ENCODE measurements at regions not wholly inside any gene's neighbourhood (a gene's known extent, or its start where the extent isn't known, plus 50 kb on each side); places are given as distances from the start of the nearest gene placed in this dataset.

DNA sequence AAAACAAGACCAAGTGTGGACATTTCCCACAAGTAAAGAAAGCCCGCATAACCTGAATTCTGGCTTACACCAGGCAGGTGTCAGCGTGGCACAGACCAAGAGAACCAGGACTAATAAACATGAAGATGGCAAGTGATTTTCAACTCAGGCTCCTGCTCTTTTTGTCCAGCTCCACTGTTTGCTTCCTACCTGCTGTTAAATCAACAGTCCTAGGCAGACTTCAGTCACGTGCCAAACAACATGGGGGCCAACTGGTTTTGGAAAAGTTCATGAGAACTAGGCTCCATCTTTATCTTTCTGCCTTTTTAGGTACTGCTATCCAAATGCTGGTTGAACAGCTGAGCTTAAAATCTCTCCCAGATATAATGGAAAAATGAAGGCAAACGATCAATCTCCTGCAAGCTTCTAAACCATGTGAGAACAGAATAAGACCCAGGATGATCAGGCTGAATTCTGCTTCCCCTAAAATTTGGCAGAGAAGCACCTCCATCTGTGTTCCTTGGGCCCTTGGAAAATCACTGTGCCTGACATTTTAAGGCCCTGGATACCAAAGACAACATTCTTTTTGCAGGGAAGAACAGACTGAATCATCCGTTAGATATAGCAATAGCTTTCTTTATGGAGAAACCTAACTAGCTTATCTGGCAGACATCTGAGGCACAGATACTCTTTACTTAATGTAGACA lies 215.6 kb upstream of the USP15 start:
- Histone ChIP-seq H3K4me3 (replicated peaks; ENCODE audit: insufficient read depth, low read length) (no peak overlapping the region), H3K27me3 (ENCODE audit: insufficient read depth, poor library complexity, severe bottlenecking) (no peaks in the 10 kb centered on the region), H3K27ac (replicated peaks) (no peak overlapping the region)
- TF ChIP-seq, protein P1, sequence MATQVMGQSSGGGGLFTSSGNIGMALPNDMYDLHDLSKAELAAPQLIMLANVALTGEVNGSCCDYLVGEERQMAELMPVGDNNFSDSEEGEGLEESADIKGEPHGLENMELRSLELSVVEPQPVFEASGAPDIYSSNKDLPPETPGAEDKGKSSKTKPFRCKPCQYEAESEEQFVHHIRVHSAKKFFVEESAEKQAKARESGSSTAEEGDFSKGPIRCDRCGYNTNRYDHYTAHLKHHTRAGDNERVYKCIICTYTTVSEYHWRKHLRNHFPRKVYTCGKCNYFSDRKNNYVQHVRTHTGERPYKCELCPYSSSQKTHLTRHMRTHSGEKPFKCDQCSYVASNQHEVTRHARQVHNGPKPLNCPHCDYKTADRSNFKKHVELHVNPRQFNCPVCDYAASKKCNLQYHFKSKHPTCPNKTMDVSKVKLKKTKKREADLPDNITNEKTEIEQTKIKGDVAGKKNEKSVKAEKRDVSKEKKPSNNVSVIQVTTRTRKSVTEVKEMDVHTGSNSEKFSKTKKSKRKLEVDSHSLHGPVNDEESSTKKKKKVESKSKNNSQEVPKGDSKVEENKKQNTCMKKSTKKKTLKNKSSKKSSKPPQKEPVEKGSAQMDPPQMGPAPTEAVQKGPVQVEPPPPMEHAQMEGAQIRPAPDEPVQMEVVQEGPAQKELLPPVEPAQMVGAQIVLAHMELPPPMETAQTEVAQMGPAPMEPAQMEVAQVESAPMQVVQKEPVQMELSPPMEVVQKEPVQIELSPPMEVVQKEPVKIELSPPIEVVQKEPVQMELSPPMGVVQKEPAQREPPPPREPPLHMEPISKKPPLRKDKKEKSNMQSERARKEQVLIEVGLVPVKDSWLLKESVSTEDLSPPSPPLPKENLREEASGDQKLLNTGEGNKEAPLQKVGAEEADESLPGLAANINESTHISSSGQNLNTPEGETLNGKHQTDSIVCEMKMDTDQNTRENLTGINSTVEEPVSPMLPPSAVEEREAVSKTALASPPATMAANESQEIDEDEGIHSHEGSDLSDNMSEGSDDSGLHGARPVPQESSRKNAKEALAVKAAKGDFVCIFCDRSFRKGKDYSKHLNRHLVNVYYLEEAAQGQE (IDR thresholded peaks at IDR 0.05; ENCODE audit: insufficient replicate concordance, low read depth): no peak
- no peak for TF ChIP-seq CTCF (IDR thresholded peaks at IDR 0.05; ENCODE audit: insufficient read depth, low read length)
- no peak for TF ChIP-seq POLR2AphosphoS5 (IDR thresholded peaks at IDR 0.05; ENCODE audit: low read depth)
- TF ChIP-seq GABPA (IDR thresholded peaks at IDR 0.05; ENCODE audit: low read depth): no peak
- TF ChIP-seq SPI1 (IDR thresholded peaks at IDR 0.05; ENCODE audit: borderline replicate concordance, low read depth): no peak
- DNase-seq (ENCODE audit: low read depth in 1 of 2, low spot score in 1 of 2): no peak

- no peak overlapping the region for H3K27ac ChIP-seq (replicated peaks)
Measured at GRCh38 chr12:62045211-62045610, 215.0 kb upstream of the USP15 start.

DNA sequence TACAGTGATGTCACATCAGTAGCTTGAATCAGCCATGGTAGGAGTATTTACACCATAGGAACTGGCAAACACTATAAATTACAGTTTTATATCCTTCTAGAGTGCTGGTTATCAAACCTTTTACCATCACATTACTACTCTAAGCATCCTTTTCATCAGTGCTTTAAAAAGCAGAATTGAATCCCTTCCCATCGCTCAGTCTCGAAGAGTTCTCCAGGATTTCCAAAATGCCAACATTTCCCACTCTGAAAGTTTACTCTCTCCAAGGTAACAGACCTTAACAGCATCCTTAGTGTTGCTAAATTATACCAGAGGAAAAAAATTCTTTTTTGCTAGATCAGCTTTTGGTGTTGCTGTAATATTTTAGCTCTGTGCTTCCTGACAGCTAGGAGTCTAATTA lies 209.4 kb upstream of the USP15 start:
- Histone ChIP-seq H3K4me3 (replicated peaks; ENCODE audit: insufficient read depth, low read length) (no peak overlapping the region), H3K27me3 (ENCODE audit: insufficient read depth, poor library complexity, severe bottlenecking) (no peaks in the 10 kb centered on the region), H3K27ac (replicated peaks) (no peak overlapping the region)
- DNase-seq (ENCODE audit: low read depth in 1 of 2, low spot score in 1 of 2): no peak
- TF ChIP-seq CTCF (IDR thresholded peaks at IDR 0.05; ENCODE audit: insufficient read depth, low read length) (no peak), POLR2AphosphoS5 (IDR thresholded peaks at IDR 0.05; ENCODE audit: low read depth) (no peak)
- TF ChIP-seq, protein P1 (IDR thresholded peaks at IDR 0.05; ENCODE audit: insufficient replicate concordance, low read depth): no peak

More at GRCh38 chr12:62045211-62045610, 215.0 kb upstream of the USP15 start:
- Histone ChIP-seq H3K27me3 (ENCODE audit: insufficient read depth, poor library complexity, severe bottlenecking) (no peaks in the 10 kb centered on the region), H3K4me3 (replicated peaks; ENCODE audit: insufficient read depth, low read length) (no peak overlapping the region)
- TF ChIP-seq GABPA (IDR thresholded peaks at IDR 0.05; ENCODE audit: low read depth) (no peak), POLR2AphosphoS5 (IDR thresholded peaks at IDR 0.05; ENCODE audit: low read depth) (no peak), SPI1 (IDR thresholded peaks at IDR 0.05; ENCODE audit: borderline replicate concordance, low read depth) (no peak), CTCF (IDR thresholded peaks at IDR 0.05; ENCODE audit: insufficient read depth, low read length) (no peak)
- TF ChIP-seq, protein P1 (IDR thresholded peaks at IDR 0.05; ENCODE audit: insufficient replicate concordance, low read depth): no peak
- no peak for DNase-seq (ENCODE audit: low read depth in 1 of 2, low spot score in 1 of 2)
